ENCODE measurements at regions not wholly inside any gene's neighbourhood (a gene's known extent, or its start where the extent isn't known, plus 50 kb on each side); places are given as distances from the start of the nearest gene placed in this dataset.

- Histone ChIP-seq H2AFZ (no peak overlapping the region), H3K4me2 (no peak overlapping the region), H3K27me3 (ENCODE audit: insufficient read depth, low read depth) (peaks cover 88% of the 10 kb centered on the region), H3K4me1 (replicated peaks; ENCODE audit: insufficient read depth) (no peaks in the 10 kb centered on the region), H3K9me2 (ENCODE audit: insufficient read depth) (no peaks in the 10 kb centered on the region), H3K4me3 (no peak overlapping the region), H3K27ac (no peak overlapping the region), H4K20me1 (ENCODE audit: insufficient read depth) (no peaks in the 10 kb centered on the region; the same call in 1 of the 2 replicates), H3F3A (ENCODE audit: insufficient read depth, low read depth) (no peaks in the 10 kb centered on the region), H3K9me3 (ENCODE audit: insufficient read depth, low read depth) (no peaks in the 10 kb centered on the region), H3K79me2 (ENCODE audit: low read depth) (no peaks in the 10 kb centered on the region), H3K36me3 (ENCODE audit: low read depth) (no peaks in the 10 kb centered on the region)
- CTCF ChIA-PET: interaction anchor here (0.5 kb wide), 1 partner anchor 245 kb away, joined by 3 read pairs; no protein-coding TSS in a partner anchor
- TF ChIP-seq EZH2 (IDR thresholded peaks at IDR 0.05; ENCODE audit: low read depth) (no peak), CTCF (conservative IDR thresholded peaks at IDR 0.05) (no peak)
- no TSS peak for BruUV-seq (replicated peaks)
- POLR2A ChIA-PET (ENCODE audit: unreplicated experiment): no interaction called here
- DNase-seq: no peak
- intact Hi-C loops (cut with micrococcal nuclease; ENCODE audit: unreplicated experiment): no loop called here
Observed at GRCh38 chr1:112059679-112060078, 70.2 kb upstream of the KCND3 start.

GRCh38 chr1:112060261-112060660 lies 70.8 kb upstream of the KCND3 start:
- no peak for DNase-seq
- Histone ChIP-seq H3F3A (ENCODE audit: insufficient read depth, low read depth) (no peaks in the 10 kb centered on the region), H3K9me3 (ENCODE audit: insufficient read depth, low read depth) (no peaks in the 10 kb centered on the region), H3K9me2 (ENCODE audit: insufficient read depth) (no peaks in the 10 kb centered on the region), H3K79me2 (ENCODE audit: low read depth) (no peaks in the 10 kb centered on the region), H3K27me3 (ENCODE audit: insufficient read depth, low read depth) (peaks cover 91% of the 10 kb centered on the region), H4K20me1 (ENCODE audit: insufficient read depth) (no peaks in the 10 kb centered on the region; the same call in 1 of the 2 replicates), H3K4me1 (replicated peaks; ENCODE audit: insufficient read depth) (no peaks in the 10 kb centered on the region), H3K4me3 (no peak overlapping the region), H3K36me3 (ENCODE audit: low read depth) (no peaks in the 10 kb centered on the region), H3K4me2 (no peak overlapping the region), H2AFZ (no peak overlapping the region), H3K27ac (no peak overlapping the region)
- ChIA-PET CTCF (no interaction called here), POLR2A (ENCODE audit: unreplicated experiment) (no interaction called here)
- intact Hi-C loops (cut with micrococcal nuclease; ENCODE audit: unreplicated experiment): no loop called here
- no TSS peak for BruUV-seq (replicated peaks)
- TF ChIP-seq EZH2 (IDR thresholded peaks at IDR 0.05; ENCODE audit: low read depth): no peak
- no peak for TF ChIP-seq CTCF (conservative IDR thresholded peaks at IDR 0.05)

GRCh38 chr1:112061056-112061455 lies 71.6 kb upstream of the KCND3 start:
- no peaks in the 10 kb centered on the region for H3F3A ChIP-seq (ENCODE audit: insufficient read depth, low read depth)
- H3K4me3 ChIP-seq: no peak overlapping the region
- CTCF ChIA-PET: no interaction called here

More at GRCh38 chr1:112061056-112061455, 71.6 kb upstream of the KCND3 start:
- no peak for DNase-seq
- TF ChIP-seq EZH2 (IDR thresholded peaks at IDR 0.05; ENCODE audit: low read depth) (no peak), CTCF (conservative IDR thresholded peaks at IDR 0.05) (no peak)
- Histone ChIP-seq H3K4me2 (no peak overlapping the region), H3K27me3 (ENCODE audit: insufficient read depth, low read depth) (peaks cover 91% of the 10 kb centered on the region), H4K20me1 (ENCODE audit: insufficient read depth) (no peaks in the 10 kb centered on the region; the same call in 1 of the 2 replicates), H3K9me3 (ENCODE audit: insufficient read depth, low read depth) (no peaks in the 10 kb centered on the region), H2AFZ (no peak overlapping the region), H3K4me1 (replicated peaks; ENCODE audit: insufficient read depth) (no peaks in the 10 kb centered on the region), H3K36me3 (ENCODE audit: low read depth) (no peaks in the 10 kb centered on the region), H3K9me2 (ENCODE audit: insufficient read depth) (no peaks in the 10 kb centered on the region), H3K27ac (no peak overlapping the region), H3K79me2 (ENCODE audit: low read depth) (no peaks in the 10 kb centered on the region)
- intact Hi-C loops (cut with micrococcal nuclease; ENCODE audit: unreplicated experiment): no loop called here
- no TSS peak for BruUV-seq (replicated peaks)
- POLR2A ChIA-PET (ENCODE audit: unreplicated experiment): no interaction called here
